ENCODE measurements at regions not wholly inside any gene's neighbourhood (a gene's known extent, or its start where the extent isn't known, plus 50 kb on each side); places are given as distances from the start of the nearest gene placed in this dataset.

DNA sequence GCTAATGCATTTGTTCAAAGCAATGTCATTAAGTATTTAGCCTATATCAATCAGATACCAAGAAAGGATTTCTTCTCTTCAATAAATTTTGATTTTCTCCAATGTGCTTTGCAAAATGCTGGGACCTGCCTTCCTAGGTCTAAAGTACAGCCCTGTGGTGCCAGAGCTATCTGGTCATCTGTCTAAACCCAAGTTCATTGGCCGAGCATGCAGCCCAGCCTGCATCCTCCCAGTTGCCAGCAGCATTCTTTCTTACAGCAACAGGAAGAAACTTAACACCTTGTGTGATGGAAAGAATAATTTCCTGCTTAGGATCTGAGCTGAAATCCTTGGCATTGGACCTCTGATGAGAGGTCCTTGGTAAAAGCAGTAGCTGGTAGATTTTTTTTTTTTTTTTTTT lies 310.0 kb downstream of the RBM26 start:
- TF ChIP-seq ZNF709 (CRISPR knock-in tag; IDR thresholded peaks at IDR 0.05) (no peak), EZH2 (conservative IDR thresholded peaks at IDR 0.05; ENCODE audit: low read depth, low read length) (no peak), POLR2A (IDR thresholded peaks at IDR 0.05; ENCODE audit: insufficient read depth in 1 of 2, low read depth in 2 of 2, low read length in 2 of 2) (no peak), ZNF549 (CRISPR knock-in tag; IDR thresholded peaks at IDR 0.05) (no peak), JUN (CRISPR knock-in tag; IDR thresholded peaks at IDR 0.05) (no peak), MXI1 (IDR thresholded peaks at IDR 0.05; ENCODE audit: borderline replicate concordance, low read depth, low read length) (no peak), RAD51 (IDR thresholded peaks at IDR 0.05; ENCODE audit: borderline replicate concordance) (no peak), RFXANK (CRISPR knock-in tag; IDR thresholded peaks at IDR 0.05) (no peak)
- TF ChIP-seq, protein P1, sequence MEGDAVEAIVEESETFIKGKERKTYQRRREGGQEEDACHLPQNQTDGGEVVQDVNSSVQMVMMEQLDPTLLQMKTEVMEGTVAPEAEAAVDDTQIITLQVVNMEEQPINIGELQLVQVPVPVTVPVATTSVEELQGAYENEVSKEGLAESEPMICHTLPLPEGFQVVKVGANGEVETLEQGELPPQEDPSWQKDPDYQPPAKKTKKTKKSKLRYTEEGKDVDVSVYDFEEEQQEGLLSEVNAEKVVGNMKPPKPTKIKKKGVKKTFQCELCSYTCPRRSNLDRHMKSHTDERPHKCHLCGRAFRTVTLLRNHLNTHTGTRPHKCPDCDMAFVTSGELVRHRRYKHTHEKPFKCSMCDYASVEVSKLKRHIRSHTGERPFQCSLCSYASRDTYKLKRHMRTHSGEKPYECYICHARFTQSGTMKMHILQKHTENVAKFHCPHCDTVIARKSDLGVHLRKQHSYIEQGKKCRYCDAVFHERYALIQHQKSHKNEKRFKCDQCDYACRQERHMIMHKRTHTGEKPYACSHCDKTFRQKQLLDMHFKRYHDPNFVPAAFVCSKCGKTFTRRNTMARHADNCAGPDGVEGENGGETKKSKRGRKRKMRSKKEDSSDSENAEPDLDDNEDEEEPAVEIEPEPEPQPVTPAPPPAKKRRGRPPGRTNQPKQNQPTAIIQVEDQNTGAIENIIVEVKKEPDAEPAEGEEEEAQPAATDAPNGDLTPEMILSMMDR (CRISPR knock-in tag; IDR thresholded peaks at IDR 0.05): no peak
- TF ChIP-seq, protein P2, sequence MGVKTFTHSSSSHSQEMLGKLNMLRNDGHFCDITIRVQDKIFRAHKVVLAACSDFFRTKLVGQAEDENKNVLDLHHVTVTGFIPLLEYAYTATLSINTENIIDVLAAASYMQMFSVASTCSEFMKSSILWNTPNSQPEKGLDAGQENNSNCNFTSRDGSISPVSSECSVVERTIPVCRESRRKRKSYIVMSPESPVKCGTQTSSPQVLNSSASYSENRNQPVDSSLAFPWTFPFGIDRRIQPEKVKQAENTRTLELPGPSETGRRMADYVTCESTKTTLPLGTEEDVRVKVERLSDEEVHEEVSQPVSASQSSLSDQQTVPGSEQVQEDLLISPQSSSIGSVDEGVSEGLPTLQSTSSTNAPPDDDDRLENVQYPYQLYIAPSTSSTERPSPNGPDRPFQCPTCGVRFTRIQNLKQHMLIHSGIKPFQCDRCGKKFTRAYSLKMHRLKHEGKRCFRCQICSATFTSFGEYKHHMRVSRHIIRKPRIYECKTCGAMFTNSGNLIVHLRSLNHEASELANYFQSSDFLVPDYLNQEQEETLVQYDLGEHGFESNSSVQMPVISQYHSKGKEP (CRISPR knock-in tag; IDR thresholded peaks at IDR 0.05): no peak
- TF ChIP-seq, protein P3, sequence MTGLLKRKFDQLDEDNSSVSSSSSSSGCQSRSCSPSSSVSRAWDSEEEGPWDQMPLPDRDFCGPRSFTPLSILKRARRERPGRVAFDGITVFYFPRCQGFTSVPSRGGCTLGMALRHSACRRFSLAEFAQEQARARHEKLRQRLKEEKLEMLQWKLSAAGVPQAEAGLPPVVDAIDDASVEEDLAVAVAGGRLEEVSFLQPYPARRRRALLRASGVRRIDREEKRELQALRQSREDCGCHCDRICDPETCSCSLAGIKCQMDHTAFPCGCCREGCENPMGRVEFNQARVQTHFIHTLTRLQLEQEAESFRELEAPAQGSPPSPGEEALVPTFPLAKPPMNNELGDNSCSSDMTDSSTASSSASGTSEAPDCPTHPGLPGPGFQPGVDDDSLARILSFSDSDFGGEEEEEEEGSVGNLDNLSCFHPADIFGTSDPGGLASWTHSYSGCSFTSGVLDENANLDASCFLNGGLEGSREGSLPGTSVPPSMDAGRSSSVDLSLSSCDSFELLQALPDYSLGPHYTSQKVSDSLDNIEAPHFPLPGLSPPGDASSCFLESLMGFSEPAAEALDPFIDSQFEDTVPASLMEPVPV (CRISPR knock-in tag; IDR thresholded peaks at IDR 0.05): no peak
- TF ChIP-seq, protein P4, sequence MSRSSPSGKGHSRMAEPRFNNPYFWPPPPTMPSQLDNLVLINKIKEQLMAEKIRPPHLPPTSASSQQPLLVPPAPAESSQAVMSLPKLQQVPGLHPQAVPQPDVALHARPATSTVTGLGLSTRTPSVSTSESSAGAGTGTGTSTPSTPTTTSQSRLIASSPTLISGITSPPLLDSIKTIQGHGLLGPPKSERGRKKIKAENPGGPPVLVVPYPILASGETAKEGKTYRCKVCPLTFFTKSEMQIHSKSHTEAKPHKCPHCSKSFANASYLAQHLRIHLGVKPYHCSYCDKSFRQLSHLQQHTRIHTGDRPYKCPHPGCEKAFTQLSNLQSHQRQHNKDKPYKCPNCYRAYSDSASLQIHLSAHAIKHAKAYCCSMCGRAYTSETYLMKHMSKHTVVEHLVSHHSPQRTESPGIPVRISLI (CRISPR knock-in tag; IDR thresholded peaks at IDR 0.05; ENCODE audit: borderline replicate concordance): no peak
